CD4-positive, alpha-beta memory T cell (primary cell): ENCODE measurements at regions not wholly inside any gene's neighbourhood (a gene's known extent, or its start where the extent isn't known, plus 50 kb on each side); places are given as distances from the start of the nearest gene placed in this dataset.

ENCODE experiments used
- CTCF ChIA-PET: fragments of 350-600 bp; sonication (Branson Sonifier 250); formaldehyde crosslinking; loops from one replicate; lab custom pipeline; 2021; ENCODE audit warnings: inconsistent platforms; ENCODE audit not compliant: partially characterized antibody; lab: Charles Lee
- POLR2A ChIA-PET: fragments of 350-600 bp; sonication (Branson Sonifier 250); formaldehyde crosslinking; loops from one replicate; lab custom pipeline; 2021; ENCODE audit not compliant: partially characterized antibody; lab: Charles Lee
- DNase-seq, 5 donors: peaks; one replicate each; pipeline versions ENCODE4 v3.0.0 to v3.0.0-alpha.2; 2020 to 2022; ENCODE audit warnings: mixed read lengths in 1 of 5
- H3K27ac ChIP-seq: one replicate; pipeline ENCODE4 v1.7.0; 2013; ENCODE audit warnings: low read depth, low read length
- H3K27me3 ChIP-seq: 2 replicates; pipeline ENCODE4 v1.7.0; 2013; ENCODE audit warnings: mild to moderate bottlenecking, low read length, moderate library complexity; ENCODE audit not compliant: insufficient read depth
- H3K36me3 ChIP-seq: 2 replicates; pipeline ENCODE4 v1.7.0; 2013; ENCODE audit warnings: mild to moderate bottlenecking, low read length, moderate library complexity; ENCODE audit not compliant: insufficient read depth
- H3K4me1 ChIP-seq: 2 replicates; pipeline ENCODE4 v1.7.0; 2013; ENCODE audit warnings: mild to moderate bottlenecking, low read length, moderate library complexity; ENCODE audit not compliant: insufficient read depth
- H3K4me3 ChIP-seq, 2 donors: one replicate each; pipeline ENCODE4 v1.7.0; 2013; ENCODE audit warnings: low read length in 2 of 2, mild to moderate bottlenecking in 1 of 2
- H3K9me3 ChIP-seq, 2 donors: one replicate each; pipeline ENCODE4 v1.7.0; 2013; ENCODE audit warnings: low read length in 2 of 2, control low read depth in 1 of 2; ENCODE audit not compliant: control insufficient read depth in 1 of 2
- H3K27ac Mint-ChIP-seq, 7 donors: one replicate each; pipeline ENCODE4 v1.8.0; 2020 to 2021; ENCODE audit warnings: mixed read lengths in 7 of 7, mild to moderate bottlenecking in 6 of 7, inconsistent platforms in 3 of 7, moderate library complexity in 3 of 7
- H3K27me3 Mint-ChIP-seq, 2 donors: one replicate each; pipeline ENCODE4 v1.8.0; 2020 to 2021; ENCODE audit warnings: mixed read lengths in 2 of 2
- H3K36me3 Mint-ChIP-seq, 2 donors: one replicate each; pipeline ENCODE4 v1.8.0; 2020 to 2021; ENCODE audit warnings: mixed read lengths in 2 of 2, inconsistent platforms in 1 of 2, mild to moderate bottlenecking in 1 of 2
- H3K4me1 Mint-ChIP-seq, 4 donors: one replicate each; pipeline ENCODE4 v1.8.0; 2020 to 2021; ENCODE audit warnings: mixed read lengths in 4 of 4, mild to moderate bottlenecking in 1 of 4
- H3K4me3 Mint-ChIP-seq, 8 donors: one replicate each; pipeline ENCODE4 v1.8.0; 2020 to 2021; ENCODE audit warnings: mixed read lengths in 8 of 8, mild to moderate bottlenecking in 7 of 8, moderate library complexity in 6 of 8, inconsistent platforms in 3 of 8
- H3K9me3 Mint-ChIP-seq, 8 donors: one replicate each; pipeline ENCODE4 v1.8.0; 2020 to 2021; ENCODE audit warnings: mixed read lengths in 8 of 8, mild to moderate bottlenecking in 5 of 8, inconsistent platforms in 3 of 8, moderate library complexity in 1 of 8
- intact Hi-C: fragments of 100-400 bp; cut with micrococcal nuclease; formaldehyde crosslinking; loops from one replicate; pipeline ENCODE4 v1.15.1; 2023

- H3K4me1 ChIP-seq = no peaks in the 10 kb centered on the region
- no peaks in the 10 kb centered on the region for H3K36me3 ChIP-seq
- H3K4me3 Mint-ChIP-seq = no peak overlapping the region
- intact Hi-C loops = no loop called here
- no peak overlapping the region for H3K27ac ChIP-seq
- H3K27me3 ChIP-seq = no peaks in the 10 kb centered on the region
- ChIA-PET POLR2A (no interaction called here), CTCF (no interaction called here)
- H3K4me3 ChIP-seq = no peak overlapping the region
- no peak overlapping the region for H3K27ac Mint-ChIP-seq
- H3K36me3 Mint-ChIP-seq = peaks cover 2 to 30% of the 10 kb centered on the region in 2 donors
- no peaks in the 10 kb centered on the region for H3K9me3 Mint-ChIP-seq
- peaks cover 0 to 3% (median 0%) of the 10 kb centered on the region in 4 donors for H3K4me1 Mint-ChIP-seq
- DNase-seq = no peak
- H3K9me3 ChIP-seq = no peaks in the 10 kb centered on the region
- H3K27me3 Mint-ChIP-seq = no peaks in the 10 kb centered on the region
These were observed 221.7 kb downstream of the TM9SF2 start for GRCh38 chr13:99722931-99723330.

DNA sequence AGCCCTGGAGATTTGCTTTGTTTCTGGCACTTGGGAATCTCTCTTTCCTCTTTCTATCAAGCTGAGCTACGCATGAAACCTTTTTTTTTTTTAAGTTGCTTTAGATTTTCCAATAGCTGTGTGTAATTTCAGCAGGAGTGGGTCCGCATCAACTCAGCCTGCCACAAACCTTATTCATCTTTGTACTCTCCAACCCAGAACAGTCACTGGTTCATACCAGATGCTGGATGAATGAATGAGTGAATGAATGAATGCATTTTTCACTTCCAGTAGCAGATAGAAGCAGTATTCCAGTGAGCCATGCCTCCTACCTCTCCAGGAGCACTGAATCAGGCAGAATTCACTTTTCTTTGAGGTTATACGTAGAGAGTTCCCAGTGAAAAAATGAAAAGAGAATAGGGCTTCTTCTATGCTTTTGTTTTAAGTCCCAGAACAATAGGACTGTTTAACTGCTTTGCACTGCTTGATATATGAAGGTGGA is 221.1 kb downstream of the TM9SF2 start:
- H3K4me3 Mint-ChIP-seq = no peak overlapping the region
- ChIA-PET POLR2A (no interaction called here), CTCF (no interaction called here)
- H3K27me3 Mint-ChIP-seq = no peaks in the 10 kb centered on the region
- Histone ChIP-seq H3K4me3 (no peak overlapping the region), H3K27ac (no peak overlapping the region), H3K36me3 (no peaks in the 10 kb centered on the region), H3K4me1 (no peaks in the 10 kb centered on the region), H3K27me3 (no peaks in the 10 kb centered on the region), H3K9me3 (no peaks in the 10 kb centered on the region)
- peak overlapping the region in 1 of 7 donors; percentile 4 for H3K27ac Mint-ChIP-seq
- no peak for DNase-seq
- peaks cover 0 to 3% (median 0%) of the 10 kb centered on the region in 4 donors for H3K4me1 Mint-ChIP-seq
- intact Hi-C loops = no loop called here
- no peaks in the 10 kb centered on the region for H3K9me3 Mint-ChIP-seq
- peaks cover 2 to 28% of the 10 kb centered on the region in 2 donors for H3K36me3 Mint-ChIP-seq

DNA sequence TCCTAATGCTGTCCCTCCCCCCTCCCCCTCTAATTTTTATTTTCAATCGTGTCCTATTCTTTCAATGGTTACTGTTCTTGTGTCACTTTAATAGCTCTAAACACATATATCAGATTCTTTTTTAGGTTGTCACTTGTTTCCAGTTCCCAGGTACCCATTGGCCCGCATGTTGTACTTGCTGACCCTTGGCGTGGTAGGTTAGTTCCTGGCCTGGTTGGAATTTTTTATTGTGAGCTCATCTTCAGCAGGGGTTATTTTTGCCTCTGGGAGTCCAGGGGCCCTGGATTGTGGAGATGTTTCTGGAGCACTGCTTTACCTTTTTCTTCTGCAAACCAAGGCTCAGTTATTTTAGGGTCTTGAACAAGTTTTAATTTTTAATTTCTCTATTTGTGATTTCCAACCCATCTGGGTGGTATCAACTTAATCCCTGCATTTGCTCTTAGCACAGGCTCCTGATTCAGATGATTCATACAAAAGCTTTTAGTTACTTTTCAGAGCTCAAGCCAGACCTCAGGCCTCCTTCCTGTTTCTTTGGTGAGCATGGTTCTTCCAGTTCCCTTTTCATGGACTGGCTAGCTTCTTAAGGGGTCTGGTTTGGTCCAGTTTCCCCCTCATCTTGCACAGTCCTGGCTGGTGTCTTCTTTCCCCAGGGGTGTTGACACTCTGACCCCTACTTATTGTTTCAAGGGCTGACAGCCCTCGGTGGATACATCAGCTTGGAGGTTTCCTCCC is 220.5 kb downstream of the TM9SF2 start:
- Mint-ChIP-seq H3K27me3 (no peaks in the 10 kb centered on the region), H3K36me3 (peaks cover 2 to 25% of the 10 kb centered on the region in 2 donors), H3K4me1 (peaks cover 0 to 3% (median 0%) of the 10 kb centered on the region in 4 donors), H3K4me3 (no peak overlapping the region), H3K9me3 (no peaks in the 10 kb centered on the region), H3K27ac (no peak overlapping the region)
- no peak for DNase-seq
- POLR2A ChIA-PET = no interaction called here
- intact Hi-C loops = no loop called here
- H3K27me3 ChIP-seq = no peaks in the 10 kb centered on the region
- no peaks in the 10 kb centered on the region for H3K36me3 ChIP-seq
- H3K4me3 ChIP-seq = no peak overlapping the region
- H3K9me3 ChIP-seq = no peaks in the 10 kb centered on the region
- H3K27ac ChIP-seq = no peak overlapping the region
- CTCF ChIA-PET = no interaction called here
- no peaks in the 10 kb centered on the region for H3K4me1 ChIP-seq

GRCh38 chr13:99717959-99718674 is 216.8 kb downstream of the TM9SF2 start:
- Mint-ChIP-seq H3K27ac (no peak overlapping the region), H3K4me1 (no peaks in the 10 kb centered on the region), H3K9me3 (no peaks in the 10 kb centered on the region), H3K27me3 (no peaks in the 10 kb centered on the region), H3K4me3 (no peak overlapping the region), H3K36me3 (peaks cover 2 to 10% of the 10 kb centered on the region in 2 donors)
- POLR2A ChIA-PET = no interaction called here
- DNase-seq = no peak
- Histone ChIP-seq H3K36me3 (no peaks in the 10 kb centered on the region), H3K9me3 (no peaks in the 10 kb centered on the region), H3K27ac (no peak overlapping the region), H3K4me3 (no peak overlapping the region), H3K27me3 (no peaks in the 10 kb centered on the region), H3K4me1 (no peaks in the 10 kb centered on the region)
- CTCF ChIA-PET = no interaction called here
- intact Hi-C loops = no loop called here

DNA sequence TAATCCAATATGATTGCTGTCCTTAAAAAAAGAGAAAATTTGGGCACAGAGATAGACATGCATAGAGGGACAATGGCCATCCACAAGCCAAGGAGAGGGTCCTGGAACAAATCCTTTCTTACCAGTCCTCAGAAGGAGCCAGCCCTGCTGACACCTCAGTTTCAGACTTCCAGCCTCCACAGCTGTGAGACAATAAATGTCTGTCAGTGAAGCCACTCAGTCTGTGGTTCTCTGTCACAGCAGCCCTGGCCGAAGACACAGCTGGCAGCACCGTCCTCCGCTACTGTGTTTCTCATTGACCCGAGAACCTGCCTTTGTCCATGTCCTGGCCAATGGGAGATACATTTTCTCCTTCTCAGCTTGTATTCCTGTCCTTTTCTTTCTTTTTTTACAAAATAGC is 207.9 kb downstream of the TM9SF2 start:
- Histone ChIP-seq H3K4me1 (no peaks in the 10 kb centered on the region), H3K36me3 (no peaks in the 10 kb centered on the region), H3K27me3 (no peaks in the 10 kb centered on the region), H3K4me3 (no peak overlapping the region), H3K27ac (no peak overlapping the region), H3K9me3 (no peaks in the 10 kb centered on the region)
- POLR2A ChIA-PET = no interaction called here
- CTCF ChIA-PET = no interaction called here
- intact Hi-C loops = no loop called here
- Mint-ChIP-seq H3K4me1 (peaks cover 0 to 3% (median under 1%) of the 10 kb centered on the region in 4 donors), H3K27ac (no peak overlapping the region), H3K4me3 (no peak overlapping the region), H3K36me3 (no peaks in the 10 kb centered on the region), H3K27me3 (no peaks in the 10 kb centered on the region), H3K9me3 (no peaks in the 10 kb centered on the region)
- no peak for DNase-seq

- H3K4me1 Mint-ChIP-seq = peaks cover 0 to 5% (median under 1%) of the 10 kb centered on the region in 4 donors
- no peaks in the 10 kb centered on the region for H3K9me3 Mint-ChIP-seq
- Histone ChIP-seq H3K36me3 (no peaks in the 10 kb centered on the region), H3K9me3 (no peaks in the 10 kb centered on the region), H3K27ac (no peak overlapping the region), H3K4me3 (no peak overlapping the region), H3K4me1 (no peaks in the 10 kb centered on the region), H3K27me3 (no peaks in the 10 kb centered on the region)
- no peak overlapping the region for H3K4me3 Mint-ChIP-seq
- H3K36me3 Mint-ChIP-seq = peaks cover 0 to 5% of the 10 kb centered on the region in 2 donors
- H3K27me3 Mint-ChIP-seq = no peaks in the 10 kb centered on the region
- no peak overlapping the region for H3K27ac Mint-ChIP-seq
- intact Hi-C loops = no loop called here
- CTCF ChIA-PET = no interaction called here
- POLR2A ChIA-PET = no interaction called here
- DNase-seq = no peak
These were observed 203.1 kb downstream of the TM9SF2 start for GRCh38 chr13:99704390-99704789.

GRCh38 chr13:99703908-99704307 is 202.6 kb downstream of the TM9SF2 start:
- POLR2A ChIA-PET = no interaction called here
- Histone ChIP-seq H3K36me3 (no peaks in the 10 kb centered on the region), H3K27me3 (no peaks in the 10 kb centered on the region), H3K27ac (no peak overlapping the region), H3K4me1 (no peaks in the 10 kb centered on the region), H3K4me3 (no peak overlapping the region), H3K9me3 (no peaks in the 10 kb centered on the region)
- Mint-ChIP-seq H3K4me1 (peaks cover 0 to 5% (median under 1%) of the 10 kb centered on the region in 4 donors), H3K27ac (no peak overlapping the region), H3K9me3 (no peaks in the 10 kb centered on the region), H3K36me3 (peaks cover 0 to 5% of the 10 kb centered on the region in 2 donors), H3K27me3 (no peaks in the 10 kb centered on the region), H3K4me3 (no peak overlapping the region)
- intact Hi-C loops = no loop called here
- CTCF ChIA-PET = interaction anchor here (1.1 kb wide), 1 partner anchor 215 kb away, joined by 3 read pairs; no protein-coding TSS in a partner anchor
- no peak for DNase-seq
